ENCODE measurements at regions not wholly inside any gene's neighbourhood (a gene's known extent, or its start where the extent isn't known, plus 50 kb on each side); places are given as distances from the start of the nearest gene placed in this dataset.

- Histone ChIP-seq H3K9ac (ENCODE audit: control insufficient read depth, insufficient read depth, low read length) (no peak overlapping the region), H3K27ac (ENCODE audit: control insufficient read depth, insufficient read depth) (no peak overlapping the region), H3K79me2 (ENCODE audit: control insufficient read depth, insufficient read depth, low read length) (no peaks in the 10 kb centered on the region), H3K4me3 (no peak overlapping the region), H4K20me1 (ENCODE audit: control insufficient read depth, insufficient read depth) (no peaks in the 10 kb centered on the region), H2AFZ (ENCODE audit: control insufficient read depth, low read depth, low read length) (no peak overlapping the region), H3K4me2 (ENCODE audit: control insufficient read depth, insufficient read depth) (no peak overlapping the region), H3K4me1 (ENCODE audit: control insufficient read depth, insufficient read depth, low read length) (peaks cover 6% of the 10 kb centered on the region; the same call in 1 of the 2 replicates), H3K9me3 (replicated peaks; ENCODE audit: control insufficient read depth, insufficient read depth, low read length) (no peaks in the 10 kb centered on the region), H3K27me3 (replicated peaks in 1 of 2; ENCODE audit: control insufficient read depth in 2 of 2, insufficient read depth in 2 of 2, low read length in 1 of 2) (no peaks in the 10 kb centered on the region), H3K36me3 (ENCODE audit: control insufficient read depth in 2 of 2, insufficient read depth in 2 of 2, low read length in 1 of 2) (no peaks in the 10 kb centered on the region)
- intact Hi-C loops (cut with micrococcal nuclease; ENCODE audit: unreplicated experiment) (no loop called here), in situ Hi-C loops (cut with MboI) (no loop called here)
- TF ChIP-seq ZBED1 (IDR thresholded peaks at IDR 0.05; ENCODE audit: borderline replicate concordance) (no peak), RAD51 (IDR thresholded peaks at IDR 0.05) (no peak), TCF3 (IDR thresholded peaks at IDR 0.05; ENCODE audit: borderline replicate concordance, insufficient read depth, low read depth, low read length) (no peak), YBX1 (IDR thresholded peaks at IDR 0.05) (no peak), SUPT20H (IDR thresholded peaks at IDR 0.05; ENCODE audit: borderline replicate concordance, control insufficient read depth, low read depth, low read length) (no peak), ZNF687 (IDR thresholded peaks at IDR 0.05) (no peak), CREM (IDR thresholded peaks at IDR 0.05; ENCODE audit: low read depth) (no peak), EP300 (IDR thresholded peaks at IDR 0.05; ENCODE audit: borderline replicate concordance in 1 of 2, control insufficient read depth in 1 of 2, low read depth in 2 of 2, low read length in 2 of 2) (no peak), ZBTB33 (IDR thresholded peaks at IDR 0.05) (no peak), PML (IDR thresholded peaks at IDR 0.05; ENCODE audit: low read length) (no peak), CREB1 (IDR thresholded peaks at IDR 0.05; ENCODE audit: low read depth) (no peak), ZNF207 (IDR thresholded peaks at IDR 0.05; ENCODE audit: borderline replicate concordance) (no peak), KLF5 (IDR thresholded peaks at IDR 0.05; ENCODE audit: partially characterized antibody) (no peak), POU2F2 (IDR thresholded peaks at IDR 0.05; ENCODE audit: borderline replicate concordance, low read depth, low read length) (no peak)
- CTCF ChIA-PET, result no interaction called here
- no peak for FAIRE-seq
- ATAC-seq, result no peak
- no peak for DNase-seq (ENCODE audit: low read depth, low spot score)
- BruUV-seq (replicated peaks), result no TSS peak
- WGBS (ENCODE audit: insufficient coverage, insufficient replicate concordance, low lambda C conversion rate, missing lambda C conversion rate), result 80% methylated on average over 1 of the region's 1 CpG
- SMC1A ChIA-PET (ENCODE audit: uncharacterized antibody, unreplicated experiment), result interaction anchor here (0.7 to 1.0 kb wide), 2 partner anchors 144 to 232 kb away, joined by 3 read pairs; no protein-coding TSS in a partner anchor
- POLR2A ChIA-PET, result no interaction called here
- RAD21 ChIA-PET (ENCODE audit: unreplicated experiment), result no interaction called here
These were observed 171.9 kb upstream of the FN1 start for GRCh38 chr2:215607766-215608165.
